HepG2 (cell line): ENCODE measurements at regions not wholly inside any gene's neighbourhood (a gene's known extent, or its start where the extent isn't known, plus 50 kb on each side); places are given as distances from the start of the nearest gene placed in this dataset.

ENCODE experiments used
- ARHGAP35 ChIP-seq: sonication (generic); formaldehyde crosslinking; IDR thresholded peaks from 2 replicates; pipeline ENCODE4 v1.9.0; 2022; ENCODE audit warnings: mild to moderate bottlenecking, inconsistent platforms, moderate library complexity, missing genetic modification reagents, borderline replicate concordance
- BRCA1 ChIP-seq: sonication (generic); formaldehyde crosslinking; IDR thresholded peaks from 2 replicates; pipeline ENCODE4 v1.4.0; 2020; ENCODE audit warnings: missing genetic modification reagents
- CHD4 ChIP-seq: fragments of 200-600 bp; sonication (generic); IDR thresholded peaks from 2 replicates; pipeline ENCODE4 v1.7.0; 2017; ENCODE audit warnings: mild to moderate bottlenecking, low read length, borderline replicate concordance
- CREB1 ChIP-seq, 2 experiments: fragments of 450-650 bp in 1 of 2; IDR thresholded peaks; 2 replicates each; pipeline ENCODE4 v1.6.1; 2016 to 2017; ENCODE audit warnings: control low read depth in 1 of 2, mild to moderate bottlenecking in 1 of 2, missing compliant biosample characterization in 1 of 2, missing genetic modification characterization in 1 of 2
- EP300 ChIP-seq, 3 experiments: sonication (generic) in 1 of 3; formaldehyde crosslinking in 1 of 3; IDR thresholded peaks; 2 replicates each; pipeline versions ENCODE4 v1.5.1 to v1.6.1; 2011 to 2020; ENCODE audit warnings: low read depth in 2 of 3, low read length in 2 of 3, borderline replicate concordance in 1 of 3, improper control_type of control experiment in 1 of 3, mild to moderate bottlenecking in 1 of 3, missing genetic modification reagents in 1 of 3, moderate library complexity in 1 of 3
- ETV5 ChIP-seq: IDR thresholded peaks from 2 replicates; pipeline ENCODE4 v1.6.1; 2018; ENCODE audit warnings: missing biosample characterization, missing genetic modification reagents, inconsistent platforms, borderline replicate concordance
- KLF16 ChIP-seq, 2 experiments: sonication (generic) in 1 of 2; formaldehyde crosslinking in 1 of 2; IDR thresholded peaks; 2 replicates each; pipeline versions ENCODE4 v1.6.1 to v1.8.0; 2016 to 2023; ENCODE audit warnings: missing genetic modification reagents in 2 of 2, missing compliant biosample characterization in 1 of 2
- MEIS1 ChIP-seq: sonication (generic); formaldehyde crosslinking; IDR thresholded peaks from 2 replicates; pipeline ENCODE4 v1.9.0; 2021; ENCODE audit warnings: mild to moderate bottlenecking, missing genetic modification reagents, moderate library complexity, borderline replicate concordance
- MLLT10 ChIP-seq: sonication (generic); formaldehyde crosslinking; IDR thresholded peaks from 2 replicates; pipeline ENCODE4 v1.4.0; 2020; ENCODE audit warnings: missing genetic modification reagents
- MTF2 ChIP-seq: sonication (generic); formaldehyde crosslinking; IDR thresholded peaks from 2 replicates; pipeline ENCODE4 v1.5.0; 2020; ENCODE audit warnings: missing genetic modification reagents, borderline replicate concordance
- NCOA2 ChIP-seq: sonication (generic); formaldehyde crosslinking; IDR thresholded peaks from 2 replicates; pipeline ENCODE4 v1.8.0; 2022; ENCODE audit warnings: inconsistent platforms
- PAXIP1 ChIP-seq: sonication (generic); formaldehyde crosslinking; conservative IDR thresholded peaks from 2 replicates; pipeline ENCODE4 v1.4.0; 2020; ENCODE audit warnings: mild to moderate bottlenecking, missing genetic modification reagents, moderate library complexity
- PLRG1 ChIP-seq: fragments of 450-650 bp; conservative IDR thresholded peaks from 2 replicates; pipeline ENCODE4 v1.6.1; 2016
- POLR2G ChIP-seq: fragments of 200-400 bp; formaldehyde crosslinking; IDR thresholded peaks from 2 replicates; pipeline ENCODE4 v1.6.1; 2018; ENCODE audit warnings: mild to moderate bottlenecking, low read depth, low read length, moderate library complexity
- RARG ChIP-seq: sonication (generic); formaldehyde crosslinking; IDR thresholded peaks from 2 replicates; pipeline ENCODE4 v1.4.0; 2020; ENCODE audit warnings: low read depth, mild to moderate bottlenecking, missing genetic modification reagents
- SATB2 ChIP-seq: sonication (generic); formaldehyde crosslinking; IDR thresholded peaks from 2 replicates; pipeline ENCODE4 v1.5.0; 2020; ENCODE audit warnings: missing genetic modification reagents
- SNRNP70 ChIP-seq: fragments of 200-400 bp; formaldehyde crosslinking; IDR thresholded peaks from 2 replicates; pipeline ENCODE4 v1.6.1; 2017; ENCODE audit warnings: mild to moderate bottlenecking, low read depth, low read length, moderate library complexity
- TOPORS ChIP-seq: sonication (generic); formaldehyde crosslinking; IDR thresholded peaks from 2 replicates; pipeline ENCODE4 v1.8.0; 2023; ENCODE audit warnings: mild to moderate bottlenecking, missing genetic modification reagents
- ZBTB3 ChIP-seq: sonication (generic); formaldehyde crosslinking; IDR thresholded peaks from 2 replicates; pipeline ENCODE4 v1.4.0; 2020; ENCODE audit warnings: low read depth, mild to moderate bottlenecking, moderate library complexity, missing genetic modification reagents, borderline replicate concordance
- ZBTB7A ChIP-seq: sonication (generic); formaldehyde crosslinking; IDR thresholded peaks from 2 replicates; pipeline ENCODE4 v1.8.0; 2022; ENCODE audit warnings: mild to moderate bottlenecking, missing genetic modification reagents
- ZFP90 ChIP-seq: sonication (generic); formaldehyde crosslinking; IDR thresholded peaks from 2 replicates; pipeline ENCODE4 v1.8.0; 2022; ENCODE audit warnings: missing genetic modification reagents, mild to moderate bottlenecking, inconsistent platforms, borderline replicate concordance
- ZNF180 ChIP-seq: sonication (generic); formaldehyde crosslinking; IDR thresholded peaks from 2 replicates; pipeline ENCODE4 v1.4.0; 2020; ENCODE audit warnings: low read depth, missing genetic modification reagents, borderline replicate concordance
- ZNF331 ChIP-seq: sonication (generic); formaldehyde crosslinking; IDR thresholded peaks from 2 replicates; pipeline ENCODE4 v1.4.0; 2020; ENCODE audit warnings: missing genetic modification reagents
- ZNF563 ChIP-seq: sonication (generic); formaldehyde crosslinking; IDR thresholded peaks from 2 replicates; pipeline ENCODE4 v1.8.0; 2022; ENCODE audit warnings: mild to moderate bottlenecking, moderate library complexity, missing genetic modification reagents
- ZNF574 ChIP-seq: sonication (generic); formaldehyde crosslinking; IDR thresholded peaks from 2 replicates; pipeline ENCODE4 v1.4.0; 2020; ENCODE audit warnings: missing genetic modification reagents
- ZNF816 ChIP-seq: sonication (generic); formaldehyde crosslinking; IDR thresholded peaks from 2 replicates; pipeline ENCODE4 v1.8.0; 2022; ENCODE audit warnings: missing genetic modification reagents, mild to moderate bottlenecking, borderline replicate concordance

- TF ChIP-seq EP300 (IDR thresholded peaks at IDR 0.05; ENCODE audit: low read depth in 2 of 2, low read length in 2 of 2) (0 out of 4 replicates have a peak, but pooled peaks of 1 of the 2 experiments have one; percentile 6), EP300 (CRISPR knock-in tag; IDR thresholded peaks at IDR 0.05; ENCODE audit: borderline replicate concordance) (no peak), ZNF331 (CRISPR knock-in tag) (0 out of 2 replicates have a peak, but pooled peaks have one; percentile 35), ZBTB3 (CRISPR knock-in tag) (no peak), ZNF574 (CRISPR knock-in tag) (0 out of 2 replicates have a peak, but pooled peaks have one; percentile 28), SNRNP70 (no peak), ZNF816 (CRISPR knock-in tag) (0 out of 2 replicates have a peak, but pooled peaks have one; percentile 27), ZBTB7A (no peak), TOPORS (CRISPR knock-in tag) (no peak), BRCA1 (no peak), ETV5 (no peak), ZFP90 (CRISPR knock-in tag) (no peak), MLLT10 (CRISPR knock-in tag) (no peak), ZNF180 (CRISPR knock-in tag) (no peak), POLR2G (peak; percentile 53), RARG (CRISPR knock-in tag) (no peak), NCOA2 (no peak), PAXIP1 (CRISPR knock-in tag) (peak; percentile 30; the same call in 1 of the 2 replicates), ZNF563 (CRISPR knock-in tag) (no peak), ARHGAP35 (no peak), KLF16 (CRISPR knock-in tag; IDR thresholded peaks at IDR 0.05) (no peak), SATB2 (CRISPR knock-in tag) (no peak), PLRG1 (no peak), CREB1 (IDR thresholded peaks at IDR 0.05) (no peak), CREB1 (CRISPR knock-in tag; IDR thresholded peaks at IDR 0.05) (no peak), MTF2 (CRISPR knock-in tag) (no peak), CHD4 (no peak), MEIS1 (no peak)
Measured at GRCh38 chr4:153068751-153069150, 132.6 kb downstream of the FHDC1 start (continued).
